Fibroblast of skin of abdomen (primary cell): ENCODE measurements at regions not wholly inside any gene's neighbourhood (a gene's known extent, or its start where the extent isn't known, plus 50 kb on each side); places are given as distances from the start of the nearest gene placed in this dataset.
"Not testable (repeated sequence)": the region's sequence is repeated elsewhere in the genome, so short reads cannot be mapped to it uniquely, and the experiment has no call there.

Source experiments
- DNase-seq: peaks from one replicate; pipeline ENCODE4 v3.0.0-alpha.2; 2013

GRCh38 chr16:9658586-9658985 lies 523.6 kb downstream of the GRIN2A start:
- no peak for DNase-seq

DNA sequence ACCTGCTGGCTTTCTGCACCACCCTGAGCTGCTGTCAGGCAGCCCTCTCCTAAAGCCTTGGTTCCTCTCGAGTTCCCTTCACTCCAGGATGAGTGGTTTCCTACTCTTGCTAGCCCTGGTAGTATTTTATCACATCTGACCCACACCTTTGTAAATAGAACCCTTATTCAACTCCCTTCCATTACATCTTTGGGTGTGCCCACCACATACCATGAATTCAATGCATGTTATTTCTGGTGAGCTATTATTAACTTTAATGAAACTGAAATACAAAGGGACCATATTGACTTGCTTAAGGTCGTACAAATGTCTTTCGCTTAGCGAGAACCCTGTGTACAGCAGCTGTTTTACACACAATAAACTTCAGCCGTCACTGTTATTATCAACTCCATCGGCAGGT lies 521.3 kb downstream of the GRIN2A start:
- no peak for DNase-seq

GRCh38 chr16:9661336-9662017 lies 520.8 kb downstream of the GRIN2A start:
- no peak for DNase-seq

DNA sequence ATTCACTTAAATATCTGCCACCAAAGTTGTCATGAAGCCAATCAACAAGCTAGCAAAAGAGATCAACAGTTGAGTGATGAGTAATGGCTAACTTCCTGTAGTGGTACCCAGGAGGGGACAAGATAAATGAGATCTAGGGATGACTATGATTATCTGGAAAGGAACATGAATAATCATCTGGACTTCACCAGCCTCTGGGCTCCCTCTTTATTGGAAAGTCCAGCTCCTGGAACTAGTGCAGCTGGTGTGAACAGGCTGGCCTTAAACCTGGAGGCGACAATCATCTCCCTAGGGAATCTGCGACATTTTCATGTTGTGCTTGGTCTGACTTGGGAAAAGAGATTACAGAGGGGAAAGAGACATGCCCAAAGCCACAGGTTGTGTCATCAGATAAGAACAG lies 518.6 kb downstream of the GRIN2A start:
- DNase-seq, result no peak

DNA sequence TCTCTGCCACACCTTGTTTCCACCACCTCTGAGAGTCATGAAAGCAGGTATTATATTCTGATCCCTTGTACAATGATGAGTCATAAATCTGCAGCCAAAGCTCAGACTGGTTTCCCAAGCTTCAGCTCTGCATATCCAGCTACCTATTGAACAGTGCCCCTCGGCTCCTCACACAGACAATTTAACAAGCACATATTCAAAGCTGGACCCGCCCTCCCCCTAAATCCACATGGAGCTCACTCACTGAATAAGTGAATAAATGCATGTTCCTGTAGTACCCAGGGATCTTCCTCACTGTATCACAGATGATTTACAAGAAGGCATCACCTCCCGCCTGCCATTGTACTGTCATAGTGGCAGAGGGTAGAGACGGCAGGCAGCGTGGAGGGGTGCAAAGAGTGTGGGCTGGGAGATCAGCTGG lies 516.4 kb downstream of the GRIN2A start:
- no peak for DNase-seq

GRCh38 chr16:9666834-9667480 lies 515.3 kb downstream of the GRIN2A start:
- DNase-seq, result no peak

- no peak for DNase-seq
These were observed 512.2 kb downstream of the GRIN2A start for GRCh38 chr16:9670033-9670432.

DNA sequence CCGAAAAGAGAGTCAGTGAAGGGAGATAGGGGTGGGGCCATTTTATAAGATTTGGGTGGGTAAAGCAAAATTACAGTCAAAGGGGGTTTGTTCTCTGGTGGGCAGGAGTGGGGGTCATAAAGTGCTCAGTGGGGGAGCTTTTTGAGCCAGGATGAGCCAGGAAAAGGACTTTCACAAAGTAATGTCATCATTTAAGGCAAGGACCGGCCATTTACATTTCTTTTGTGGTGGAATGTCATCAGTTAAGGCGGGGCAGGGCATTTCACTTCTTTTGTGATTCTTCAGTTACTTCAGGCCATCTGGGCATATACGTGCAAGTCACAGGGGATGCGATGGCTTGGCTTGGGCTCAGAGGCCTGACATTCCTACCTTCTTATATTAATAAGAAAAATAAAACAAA lies 511.6 kb downstream of the GRIN2A start:
- not testable (repeated sequence) for DNase-seq

GRCh38 chr16:9676560-9677300 lies 505.5 kb downstream of the GRIN2A start:
- DNase-seq, result not testable (repeated sequence)

DNA sequence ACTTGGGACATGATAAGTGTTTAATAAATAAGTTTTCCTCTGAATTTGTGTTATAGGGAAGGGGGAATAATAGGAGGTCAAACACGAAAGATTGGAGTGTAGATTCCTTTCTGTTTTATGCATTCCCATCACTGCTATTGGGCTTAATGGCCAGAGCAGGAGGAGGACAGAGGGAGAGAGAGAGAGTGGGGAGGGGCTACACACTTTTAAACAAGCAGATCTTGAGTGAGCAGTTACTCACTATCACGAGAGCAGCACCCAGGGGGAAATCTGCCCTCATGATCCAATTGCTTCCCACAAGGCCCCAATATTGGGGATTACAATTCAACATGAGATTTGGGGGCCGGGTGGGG lies 505.0 kb downstream of the GRIN2A start:
- DNase-seq, result no peak

DNA sequence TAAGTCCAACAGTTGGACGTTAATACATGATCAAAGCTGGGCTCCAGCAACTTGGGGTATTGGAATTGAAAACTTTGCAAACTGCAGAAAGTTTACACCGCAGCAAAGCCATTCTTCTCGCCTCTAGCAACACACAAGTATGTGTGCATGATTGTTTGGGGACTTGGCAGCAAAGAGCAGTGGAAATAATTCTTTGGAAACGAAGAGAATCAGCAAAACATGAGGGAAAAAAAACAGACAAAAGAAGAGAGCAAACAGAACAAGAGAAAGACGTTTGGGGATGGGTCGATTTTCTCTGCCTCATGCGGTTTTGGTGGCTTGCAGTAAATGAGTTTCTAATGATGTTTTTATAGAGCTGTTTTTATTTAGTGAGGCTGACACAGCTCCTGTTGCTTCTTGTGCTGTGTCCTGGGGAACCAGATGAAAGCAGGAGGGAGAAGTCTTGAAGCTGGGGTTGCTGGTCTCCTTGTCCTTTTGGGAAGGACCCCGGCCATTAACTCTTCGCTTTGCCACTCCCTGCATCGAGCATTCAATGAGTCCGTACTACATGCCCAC lies 502.9 kb downstream of the GRIN2A start:
- DNase-seq, result no peak

- no peak for DNase-seq
These were observed 502.1 kb downstream of the GRIN2A start for GRCh38 chr16:9680019-9680655.

GRCh38 chr16:9680968-9681367 lies 501.3 kb downstream of the GRIN2A start:
- DNase-seq, result no peak

DNA sequence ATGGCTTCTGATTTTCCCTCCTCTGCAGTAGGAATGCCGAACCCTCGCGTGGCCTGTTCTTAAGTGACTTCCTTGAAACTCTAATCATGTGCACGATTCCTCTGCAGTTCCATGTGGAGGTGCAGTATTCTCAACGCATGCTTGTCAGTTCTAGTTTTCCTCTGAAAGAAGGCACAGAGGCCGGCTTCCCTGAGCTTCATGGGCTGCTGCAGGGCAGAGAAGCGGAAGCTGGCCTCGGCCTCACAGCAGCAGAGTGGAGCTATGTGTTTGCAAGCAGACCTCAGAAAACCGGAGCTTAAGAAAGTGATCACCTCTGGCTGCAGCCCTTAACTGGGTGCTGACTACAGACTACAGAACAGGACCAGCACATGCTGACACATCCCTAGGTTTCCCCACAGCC lies 500.7 kb downstream of the GRIN2A start:
- DNase-seq, result no peak

GRCh38 chr16:9682320-9682719 lies 499.9 kb downstream of the GRIN2A start:
- DNase-seq, result no peak

- no peak for DNase-seq
These were observed 498.6 kb downstream of the GRIN2A start for GRCh38 chr16:9683677-9684076.

GRCh38 chr16:9687737-9688319 lies 494.4 kb downstream of the GRIN2A start:
- DNase-seq, result no peak

DNA sequence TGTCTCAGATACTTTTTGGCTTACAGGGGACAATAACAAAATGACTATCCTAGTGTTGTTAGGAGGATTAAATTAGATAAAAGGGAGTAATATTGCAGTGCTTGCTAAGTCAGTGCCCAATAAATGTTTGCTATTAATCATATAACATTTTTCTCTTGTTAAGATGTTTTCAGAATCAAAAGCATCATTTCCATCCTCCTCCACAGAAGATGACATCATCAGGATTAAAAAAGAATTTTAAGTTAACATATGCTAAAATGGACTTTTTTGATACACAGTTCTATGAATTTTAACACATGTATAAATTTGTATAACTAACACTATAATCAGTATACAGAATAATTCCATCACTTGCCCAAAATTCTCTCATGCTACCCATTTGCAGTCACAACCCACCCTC lies 492.6 kb downstream of the GRIN2A start:
- no peak for DNase-seq

GRCh38 chr16:9695152-9695551 lies 487.1 kb downstream of the GRIN2A start:
- no peak for DNase-seq
